T-helper 1 cell treated with Interleukin-12 subunit alpha and Interleukin-12 subunit beta and Interleukin-4 antibody, amounts not matched to agents 30 ng/mL and 1 ng/mL, for 36 hours (primary cell): ENCODE measurements at regions not wholly inside any gene's neighbourhood (a gene's known extent, or its start where the extent isn't known, plus 50 kb on each side); places are given as distances from the start of the nearest gene placed in this dataset.

Source experiments
- intact Hi-C: fragments of 100-400 bp; cut with micrococcal nuclease; formaldehyde crosslinking; loops from one replicate; pipeline ENCODE4 v1.15.1; 2024

- intact Hi-C loops = no loop called here
Observed at GRCh38 chr12:77577791-77578190, 252.9 kb upstream of the NAV3 start.

GRCh38 chr12:77575376-77575919 lies 255.2 kb upstream of the NAV3 start:
- intact Hi-C loops = no loop called here

DNA sequence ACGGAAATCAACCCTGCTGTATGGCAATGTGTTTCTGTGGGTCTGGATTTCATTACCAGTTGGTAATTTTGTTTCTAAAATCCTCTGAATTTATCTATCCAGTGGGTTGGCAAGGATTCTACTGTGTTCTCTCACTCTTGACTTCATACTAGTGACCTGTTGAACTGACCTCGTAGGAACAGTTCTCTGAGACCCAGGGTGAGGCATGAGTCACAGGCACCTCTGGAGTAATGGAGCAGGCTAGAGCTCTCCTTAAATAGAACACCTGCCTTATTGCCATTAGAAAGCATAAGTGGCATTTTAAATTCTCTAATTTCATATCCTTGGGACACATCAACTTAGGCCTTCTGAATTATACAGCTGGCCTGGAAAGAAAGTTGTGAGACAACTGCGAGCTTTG lies 258.3 kb upstream of the NAV3 start:
- intact Hi-C loops = no loop called here

DNA sequence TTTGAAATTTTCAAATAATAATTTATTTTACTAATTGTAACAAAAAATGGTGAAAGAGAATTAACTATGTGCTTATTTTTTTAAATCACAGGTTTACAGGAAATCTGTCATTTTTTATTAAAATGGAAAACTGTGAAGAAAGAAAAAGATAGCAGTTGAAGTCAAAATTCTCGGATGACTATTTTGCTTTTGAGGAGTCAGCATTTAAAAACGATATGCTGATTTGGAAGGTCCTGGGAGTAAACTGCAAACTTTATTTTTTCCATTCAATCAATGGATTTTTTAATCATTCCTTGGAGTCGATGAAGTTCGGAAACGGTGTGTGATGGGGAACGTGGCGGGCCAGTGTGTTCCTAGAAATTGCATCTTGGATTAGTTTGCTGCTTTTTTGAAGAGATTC lies 258.9 kb upstream of the NAV3 start:
- intact Hi-C loops = no loop called here

DNA sequence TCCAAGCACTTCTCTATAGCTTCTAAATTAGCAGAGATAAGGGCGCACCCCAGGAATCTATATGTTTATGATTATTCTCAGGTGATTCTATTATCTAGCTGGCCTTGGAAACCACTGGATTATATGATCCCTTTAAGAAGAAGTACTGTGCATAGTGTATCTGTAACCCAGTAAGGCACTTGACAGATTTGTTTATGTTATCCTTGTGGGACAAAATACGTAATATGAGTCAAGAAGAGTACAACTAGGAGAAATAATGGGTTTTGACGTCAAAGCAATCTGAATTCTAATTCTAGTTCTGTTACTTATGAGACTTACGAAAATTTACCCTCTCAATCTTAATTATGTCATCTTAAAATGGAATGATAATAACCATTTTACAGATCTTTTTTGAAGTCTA lies 259.6 kb upstream of the NAV3 start:
- intact Hi-C loops = no loop called here

DNA sequence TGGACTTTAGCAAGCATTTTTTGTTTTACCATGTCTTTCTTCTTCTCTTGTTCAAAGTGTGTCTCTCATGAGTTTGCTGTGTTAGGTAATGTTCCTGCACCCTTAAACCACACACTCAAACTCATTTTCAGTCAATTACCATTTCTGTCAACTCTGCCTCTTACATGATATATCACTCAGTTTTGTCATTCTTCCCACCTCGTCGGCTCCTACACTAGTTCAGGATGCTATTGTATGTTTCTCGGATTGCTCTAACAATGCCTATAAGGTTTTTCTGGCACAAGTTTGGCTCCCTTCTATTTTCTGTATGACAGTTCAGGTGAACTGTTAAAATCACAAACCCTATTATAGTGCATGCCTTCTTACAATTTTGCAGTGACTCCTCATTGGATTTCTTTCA lies 260.8 kb upstream of the NAV3 start:
- intact Hi-C loops = no loop called here

- intact Hi-C loops = no loop called here
Observed at GRCh38 chr12:77560714-77561113, 270.0 kb upstream of the NAV3 start.

GRCh38 chr12:77559400-77560074 lies 271.2 kb upstream of the NAV3 start:
- intact Hi-C loops = no loop called here

DNA sequence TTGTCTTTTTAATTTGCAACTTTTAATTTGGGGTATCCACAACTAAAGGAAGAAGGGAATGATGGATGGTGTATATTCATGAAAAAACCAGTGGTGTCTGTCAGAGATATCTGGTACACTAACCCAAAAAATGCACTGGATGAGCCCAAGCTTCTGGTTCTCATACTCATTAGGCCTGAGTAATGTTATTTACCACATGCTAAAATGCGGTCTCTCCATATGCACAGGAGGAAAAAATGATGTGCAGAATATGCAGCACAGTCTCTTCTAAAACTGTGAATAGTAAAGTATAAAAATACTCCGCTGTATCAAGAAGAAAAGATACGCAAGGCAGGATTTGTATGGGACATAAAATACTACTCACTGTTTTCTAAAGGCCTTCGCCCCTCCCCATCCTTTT lies 275.6 kb upstream of the NAV3 start:
- intact Hi-C loops = no loop called here

- intact Hi-C loops = no loop called here
Observed at GRCh38 chr12:77553976-77554619, 276.6 kb upstream of the NAV3 start.

- intact Hi-C loops = no loop called here
Observed at GRCh38 chr12:77549383-77550128, 281.1 kb upstream of the NAV3 start.

DNA sequence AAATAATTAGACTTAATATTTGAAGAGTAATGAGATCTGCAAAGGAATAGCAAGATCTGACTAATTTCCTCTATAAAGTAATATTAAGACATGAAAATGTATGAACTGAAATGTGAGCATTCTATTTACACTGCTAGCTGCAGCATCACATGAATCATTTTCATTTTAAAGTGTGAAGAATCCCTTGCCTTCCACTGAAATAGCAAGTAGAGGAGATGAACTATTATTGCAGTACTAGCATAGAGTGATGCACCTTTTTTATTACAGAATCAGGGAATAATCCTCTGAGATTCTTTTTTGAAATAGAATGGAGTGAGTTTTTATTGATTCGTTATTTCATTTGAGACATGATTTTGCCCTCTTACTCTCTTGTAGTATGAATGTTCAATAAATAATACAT lies 281.9 kb upstream of the NAV3 start:
- intact Hi-C loops = no loop called here

- intact Hi-C loops = no loop called here
Observed at GRCh38 chr12:77540097-77540496, 290.6 kb upstream of the NAV3 start.

DNA sequence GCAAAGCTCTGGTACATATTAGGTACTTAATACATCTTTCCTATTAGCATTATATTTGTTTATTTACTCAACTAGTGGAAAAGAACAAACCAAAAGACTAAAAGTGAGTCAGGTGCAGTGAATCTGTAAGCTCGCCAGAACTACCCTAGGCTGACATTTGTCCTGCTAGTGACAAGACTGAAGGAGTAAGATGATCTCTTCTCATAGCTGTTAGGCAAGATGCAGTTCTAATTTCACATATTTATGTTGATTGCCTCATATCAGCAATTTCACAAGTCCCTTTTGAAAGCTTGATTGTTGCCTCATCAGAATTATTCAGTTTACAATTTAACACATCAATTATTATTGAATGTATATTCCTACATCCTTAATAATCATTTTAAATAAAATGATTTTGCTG lies 293.0 kb upstream of the NAV3 start:
- intact Hi-C loops = no loop called here

- intact Hi-C loops = no loop called here
Observed at GRCh38 chr12:77535734-77536133, 295.0 kb upstream of the NAV3 start.

DNA sequence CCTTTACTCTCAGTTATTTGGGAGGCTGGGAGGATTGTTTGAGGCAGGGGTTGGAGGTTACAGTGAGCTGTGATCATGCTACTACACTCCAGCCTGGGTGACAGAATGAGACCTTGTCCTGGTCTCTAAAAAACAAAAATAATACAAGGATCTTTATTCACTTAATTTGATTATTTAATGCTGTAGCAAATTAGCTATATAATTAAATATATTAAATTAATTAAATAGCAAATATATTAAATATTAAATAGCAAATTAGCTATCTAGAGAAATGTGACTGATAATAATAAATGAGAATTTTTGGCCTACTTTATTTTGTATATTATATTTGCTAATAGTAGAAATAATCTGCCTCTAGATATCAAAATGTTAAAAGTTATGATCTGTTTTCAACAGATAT lies 298.8 kb upstream of the NAV3 start:
- intact Hi-C loops = no loop called here

- intact Hi-C loops = no loop called here
Observed at GRCh38 chr12:77522247-77522646, 308.4 kb upstream of the NAV3 start.

- intact Hi-C loops = no loop called here
Observed at GRCh38 chr12:77521508-77522115, 309.1 kb upstream of the NAV3 start.

- intact Hi-C loops = no loop called here
Observed at GRCh38 chr12:77514511-77514910, 316.2 kb upstream of the NAV3 start.

GRCh38 chr12:77510985-77511384 lies 319.7 kb upstream of the NAV3 start:
- intact Hi-C loops = no loop called here

DNA sequence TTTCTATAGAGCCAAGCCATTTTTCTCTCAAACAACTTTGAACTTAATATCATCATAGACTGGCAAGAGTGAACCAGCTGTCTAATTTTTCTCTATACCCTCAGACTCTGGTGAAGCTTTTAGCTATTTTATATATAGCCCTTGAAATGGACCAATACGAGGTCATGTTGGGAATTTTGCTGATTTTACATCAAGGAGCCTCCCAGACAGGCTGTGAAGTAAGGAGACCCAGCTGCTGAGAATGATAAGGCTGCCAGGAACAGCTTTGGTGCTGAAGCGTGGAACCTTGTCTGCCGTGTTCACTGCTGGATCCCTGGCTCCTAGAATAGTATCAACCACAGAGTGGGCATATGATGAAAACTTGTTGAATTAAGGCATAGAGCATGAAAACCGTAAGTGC lies 326.2 kb upstream of the NAV3 start:
- intact Hi-C loops = no loop called here

- intact Hi-C loops = no loop called here
Observed at GRCh38 chr12:77500089-77500488, 330.6 kb upstream of the NAV3 start.
